Panc1 (cell line): ENCODE measurements at regions not wholly inside any gene's neighbourhood (a gene's known extent, or its start where the extent isn't known, plus 50 kb on each side); places are given as distances from the start of the nearest gene placed in this dataset.
A peak's percentile ranks its signal among the peaks of the same experiment; 100 is the strongest.

Experiments used
- ATAC-seq: fragments of 200-7000 bp; cut with Tn5 transposase; 2 replicates; pipeline ENCODE4 v1.9.1; 2020; ENCODE audit warnings: mild to moderate bottlenecking, moderate library complexity
- BruUV-seq: library from RNA; stranded (reverse); fragments of 400-500 nt; replicated peaks from 2 replicates; lab custom pipeline; 2021; lab: Mats Ljungman, UMichigan
- CTCF ChIA-PET: fragments of 300-600 bp; sonication (Branson Sonifier 250); formaldehyde crosslinking; loops from one replicate; lab custom pipeline; 2022; ENCODE audit warnings: antibody characterized with exemption; lab: Charles Lee
- POLR2A ChIA-PET: fragments of 300-600 bp; sonication (Branson Sonifier 250); formaldehyde crosslinking; loops from one replicate; lab custom pipeline; 2022; ENCODE audit warnings: antibody characterized with exemption; lab: Charles Lee
- DNase-seq: peaks from one replicate; pipeline ENCODE4 v3.0.0-alpha.2; 2010; ENCODE audit warnings: low read depth, low spot score
- H3K27ac ChIP-seq: 2 replicates; pipeline ENCODE4 v1.5.1; 2011; ENCODE audit warnings: mild to moderate bottlenecking, low read length, inconsistent platforms
- H3K27me3 ChIP-seq: fragments of 200-500 bp; sonication (Bioruptor generic); 2 replicates; pipeline ENCODE4 v1.6.0; 2014; ENCODE audit warnings: low read length, inconsistent platforms; ENCODE audit not compliant: control insufficient read depth, insufficient read depth
- H3K36me3 ChIP-seq: fragments of 200-500 bp; sonication (Bioruptor generic); 2 replicates; pipeline ENCODE4 v1.5.1; 2014; ENCODE audit warnings: inconsistent platforms, mild to moderate bottlenecking, low read length, moderate library complexity; ENCODE audit not compliant: control insufficient read depth, insufficient read depth
- H3K4me1 ChIP-seq: 2 replicates; pipeline ENCODE4 v1.5.1; 2011; ENCODE audit warnings: inconsistent platforms, mild to moderate bottlenecking, low read length, moderate library complexity; ENCODE audit not compliant: control insufficient read depth, insufficient read depth
- H3K4me3 ChIP-seq, 2 experiments: 2 replicates each; pipeline ENCODE4 v1.5.1; 2011 to 2012; ENCODE audit warnings: low read depth in 2 of 2, low read length in 2 of 2, mild to moderate bottlenecking in 2 of 2, inconsistent platforms in 1 of 2, moderate library complexity in 1 of 2
- H3K9me3 ChIP-seq: fragments of 200-500 bp; sonication (Bioruptor generic); 2 replicates; pipeline ENCODE4 v1.5.1; 2014; ENCODE audit warnings: low read depth, mild to moderate bottlenecking, inconsistent platforms, low read length, moderate library complexity; ENCODE audit not compliant: control insufficient read depth, insufficient read depth
- POLR2AphosphoS5 ChIP-seq: IDR thresholded peaks from 2 replicates; pipeline ENCODE4 v1.6.1; 2012; ENCODE audit warnings: mild to moderate bottlenecking, low read depth, low read length, moderate library complexity
- SIN3A ChIP-seq: IDR thresholded peaks from 2 replicates; pipeline ENCODE4 v1.6.1; 2012; ENCODE audit warnings: low read depth, mild to moderate bottlenecking, low read length, moderate library complexity, borderline replicate concordance; ENCODE audit not compliant: insufficient read depth
- TCF7L2 ChIP-seq: IDR thresholded peaks from 2 replicates; pipeline ENCODE4 v1.6.1; 2011; ENCODE audit warnings: mild to moderate bottlenecking, low read depth, low read length, inconsistent platforms
- in situ Hi-C: cut with HindIII; loops from 2 replicates; pipeline ENCODE4 v1.10.0; 2016; ENCODE audit warnings: low sequenced_read_pairs, low pct_unique_long_range_greater_than_20kb
- intact Hi-C: fragments of 100-400 bp; cut with micrococcal nuclease; formaldehyde crosslinking; loops from one replicate; pipeline ENCODE4 v1.10.0; 2022; ENCODE audit not compliant: unreplicated experiment
- TF ChIP-seq, protein P1 (sequence below), 2 experiments: IDR thresholded peaks; 2 replicates each; pipeline ENCODE4 v1.6.1; 2011 to 2012; ENCODE audit warnings: low read depth in 2 of 2, control low read depth in 1 of 2, low read length in 1 of 2, mild to moderate bottlenecking in 1 of 2, moderate library complexity in 1 of 2; ENCODE audit not compliant: insufficient read depth in 1 of 2
- TF ChIP-seq, protein P2 (sequence below): fragments of 450-650 bp; IDR thresholded peaks from 2 replicates; pipeline ENCODE4 v1.5.1; 2017; ENCODE audit warnings: mild to moderate bottlenecking

DNA sequence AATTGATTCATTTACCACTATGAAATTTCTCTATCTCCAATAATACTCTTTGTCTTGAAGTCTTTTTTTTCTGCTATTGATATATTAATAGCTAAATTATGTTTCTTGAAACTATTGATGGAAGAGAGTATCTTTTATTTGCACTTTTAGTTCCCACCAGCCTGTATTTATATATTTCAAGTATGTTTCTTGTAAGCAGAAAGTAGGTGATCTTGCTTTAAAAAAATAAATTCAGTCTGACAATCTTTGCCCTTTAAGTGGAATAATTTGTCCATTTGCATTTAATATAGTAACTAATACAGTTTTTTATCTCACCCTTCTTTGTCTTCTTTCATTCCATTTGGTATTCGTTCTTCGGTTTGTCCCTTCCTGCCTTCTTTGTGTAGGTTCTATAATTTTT is 790.5 kb downstream of the MCTP2 start:
- ATAC-seq (no peak), DNase-seq (no peak)
- TF ChIP-seq, protein P1, sequence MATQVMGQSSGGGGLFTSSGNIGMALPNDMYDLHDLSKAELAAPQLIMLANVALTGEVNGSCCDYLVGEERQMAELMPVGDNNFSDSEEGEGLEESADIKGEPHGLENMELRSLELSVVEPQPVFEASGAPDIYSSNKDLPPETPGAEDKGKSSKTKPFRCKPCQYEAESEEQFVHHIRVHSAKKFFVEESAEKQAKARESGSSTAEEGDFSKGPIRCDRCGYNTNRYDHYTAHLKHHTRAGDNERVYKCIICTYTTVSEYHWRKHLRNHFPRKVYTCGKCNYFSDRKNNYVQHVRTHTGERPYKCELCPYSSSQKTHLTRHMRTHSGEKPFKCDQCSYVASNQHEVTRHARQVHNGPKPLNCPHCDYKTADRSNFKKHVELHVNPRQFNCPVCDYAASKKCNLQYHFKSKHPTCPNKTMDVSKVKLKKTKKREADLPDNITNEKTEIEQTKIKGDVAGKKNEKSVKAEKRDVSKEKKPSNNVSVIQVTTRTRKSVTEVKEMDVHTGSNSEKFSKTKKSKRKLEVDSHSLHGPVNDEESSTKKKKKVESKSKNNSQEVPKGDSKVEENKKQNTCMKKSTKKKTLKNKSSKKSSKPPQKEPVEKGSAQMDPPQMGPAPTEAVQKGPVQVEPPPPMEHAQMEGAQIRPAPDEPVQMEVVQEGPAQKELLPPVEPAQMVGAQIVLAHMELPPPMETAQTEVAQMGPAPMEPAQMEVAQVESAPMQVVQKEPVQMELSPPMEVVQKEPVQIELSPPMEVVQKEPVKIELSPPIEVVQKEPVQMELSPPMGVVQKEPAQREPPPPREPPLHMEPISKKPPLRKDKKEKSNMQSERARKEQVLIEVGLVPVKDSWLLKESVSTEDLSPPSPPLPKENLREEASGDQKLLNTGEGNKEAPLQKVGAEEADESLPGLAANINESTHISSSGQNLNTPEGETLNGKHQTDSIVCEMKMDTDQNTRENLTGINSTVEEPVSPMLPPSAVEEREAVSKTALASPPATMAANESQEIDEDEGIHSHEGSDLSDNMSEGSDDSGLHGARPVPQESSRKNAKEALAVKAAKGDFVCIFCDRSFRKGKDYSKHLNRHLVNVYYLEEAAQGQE (IDR thresholded peaks at IDR 0.05; ENCODE audit: insufficient read depth in 1 of 2, low read depth in 2 of 2, low read length in 1 of 2): no peak
- no peak for TF ChIP-seq POLR2AphosphoS5
- TF ChIP-seq, protein P2, sequence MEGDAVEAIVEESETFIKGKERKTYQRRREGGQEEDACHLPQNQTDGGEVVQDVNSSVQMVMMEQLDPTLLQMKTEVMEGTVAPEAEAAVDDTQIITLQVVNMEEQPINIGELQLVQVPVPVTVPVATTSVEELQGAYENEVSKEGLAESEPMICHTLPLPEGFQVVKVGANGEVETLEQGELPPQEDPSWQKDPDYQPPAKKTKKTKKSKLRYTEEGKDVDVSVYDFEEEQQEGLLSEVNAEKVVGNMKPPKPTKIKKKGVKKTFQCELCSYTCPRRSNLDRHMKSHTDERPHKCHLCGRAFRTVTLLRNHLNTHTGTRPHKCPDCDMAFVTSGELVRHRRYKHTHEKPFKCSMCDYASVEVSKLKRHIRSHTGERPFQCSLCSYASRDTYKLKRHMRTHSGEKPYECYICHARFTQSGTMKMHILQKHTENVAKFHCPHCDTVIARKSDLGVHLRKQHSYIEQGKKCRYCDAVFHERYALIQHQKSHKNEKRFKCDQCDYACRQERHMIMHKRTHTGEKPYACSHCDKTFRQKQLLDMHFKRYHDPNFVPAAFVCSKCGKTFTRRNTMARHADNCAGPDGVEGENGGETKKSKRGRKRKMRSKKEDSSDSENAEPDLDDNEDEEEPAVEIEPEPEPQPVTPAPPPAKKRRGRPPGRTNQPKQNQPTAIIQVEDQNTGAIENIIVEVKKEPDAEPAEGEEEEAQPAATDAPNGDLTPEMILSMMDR: no peak
- TF ChIP-seq SIN3A: no peak
- no peak for TF ChIP-seq TCF7L2
- no TSS peak for BruUV-seq
- intact Hi-C loops (loop anchor here (10.0 kb wide), 3 partner anchors 233 to 1303 kb away; no protein-coding TSS in a partner anchor), in situ Hi-C loops (no loop called here)
- CTCF ChIA-PET: no interaction called here
- Histone ChIP-seq H3K9me3 (peaks cover 8% of the 10 kb centered on the region), H3K4me3 (no peak overlapping the region), H3K4me1 (peaks cover 3% of the 10 kb centered on the region), H3K36me3 (no peaks in the 10 kb centered on the region), H3K27me3 (no peaks in the 10 kb centered on the region), H3K27ac (no peak overlapping the region)
- POLR2A ChIA-PET: no interaction called here

DNA sequence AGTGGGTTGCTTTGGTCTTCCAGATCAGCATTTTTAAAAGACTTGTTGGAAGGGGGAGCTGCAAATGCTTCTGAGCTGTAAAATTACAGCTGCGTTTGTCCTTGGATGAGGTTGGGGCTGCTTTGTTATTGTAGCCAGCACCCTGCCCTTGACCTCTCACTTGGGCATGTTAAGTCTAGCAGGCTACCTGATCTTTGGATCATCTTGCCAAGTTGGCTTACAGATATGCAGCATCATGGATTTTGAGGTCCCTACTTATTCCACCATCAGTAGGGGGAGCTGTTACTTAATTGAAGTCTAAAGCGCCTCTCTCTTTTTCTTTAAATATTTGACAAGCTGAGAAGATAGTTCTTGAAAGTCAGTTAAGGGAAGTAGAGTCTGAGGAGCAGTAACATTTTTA is 793.0 kb downstream of the MCTP2 start:
- no peak for DNase-seq
- Histone ChIP-seq H3K9me3 (peaks cover 8% of the 10 kb centered on the region), H3K27ac (no peak overlapping the region), H3K4me3 (no peak overlapping the region), H3K27me3 (no peaks in the 10 kb centered on the region), H3K36me3 (no peaks in the 10 kb centered on the region), H3K4me1 (no peaks in the 10 kb centered on the region)
- POLR2A ChIA-PET: no interaction called here
- intact Hi-C loops: loop anchor here (10.0 kb wide), 3 partner anchors 230 to 1300 kb away; no protein-coding TSS in a partner anchor
- CTCF ChIA-PET: interaction anchor here (0.6 kb wide), 1 partner anchor 1297 kb away, joined by 6 read pairs; no protein-coding TSS in a partner anchor
- in situ Hi-C loops: no loop called here
- TF ChIP-seq POLR2AphosphoS5: no peak
- TF ChIP-seq, protein P2: peak; percentile 64
- ATAC-seq: no peak
- no TSS peak for BruUV-seq
